HUDEP-2 (cell line): ENCODE measurements at regions not wholly inside any gene's neighbourhood (a gene's known extent, or its start where the extent isn't known, plus 50 kb on each side); places are given as distances from the start of the nearest gene placed in this dataset.
"Not testable (repeated sequence)": the region's sequence is repeated elsewhere in the genome, so short reads cannot be mapped to it uniquely, and the experiment has no call there.

Experiments used
- DNase-seq, 76 experiments: peaks; one replicate each; lab custom pipeline; 2025; ENCODE audit not compliant: unreplicated experiment in 76 of 76; lab: John Stamatoyannopoulos, UW

- DNase-seq: no peak
Measured at GRCh38 chr2:67145851-67146250, 251.3 kb upstream of the ETAA1 start.

GRCh38 chr2:67156796-67157195 is 240.3 kb upstream of the ETAA1 start:
- no peak for DNase-seq

GRCh38 chr2:67158718-67159117 is 238.4 kb upstream of the ETAA1 start:
- no peak for DNase-seq

GRCh38 chr2:67159929-67160328 is 237.2 kb upstream of the ETAA1 start:
- DNase-seq: no peak

GRCh38 chr2:67164771-67165522 is 232.2 kb upstream of the ETAA1 start:
- no peak for DNase-seq

GRCh38 chr2:67165523-67165990 is 231.6 kb upstream of the ETAA1 start:
- no peak for DNase-seq

GRCh38 chr2:67166511-67166910 is 230.6 kb upstream of the ETAA1 start:
- DNase-seq: not testable (repeated sequence)

- no peak for DNase-seq
Measured at GRCh38 chr2:67169417-67170140, 227.6 kb upstream of the ETAA1 start.

GRCh38 chr2:67179526-67179925 is 217.6 kb upstream of the ETAA1 start:
- DNase-seq: no peak

GRCh38 chr2:67180841-67181240 is 216.3 kb upstream of the ETAA1 start:
- DNase-seq: no peak

GRCh38 chr2:67182884-67183283 is 214.2 kb upstream of the ETAA1 start:
- DNase-seq: no peak

- no peak for DNase-seq
Measured at GRCh38 chr2:67186326-67186725, 210.8 kb upstream of the ETAA1 start.

GRCh38 chr2:67186871-67187270 is 210.3 kb upstream of the ETAA1 start:
- no peak for DNase-seq

GRCh38 chr2:67195327-67195726 is 201.8 kb upstream of the ETAA1 start:
- not testable (repeated sequence) for DNase-seq

GRCh38 chr2:67201521-67201920 is 195.6 kb upstream of the ETAA1 start:
- no peak for DNase-seq

- DNase-seq: no peak
Measured at GRCh38 chr2:67204349-67204748, 192.8 kb upstream of the ETAA1 start.

- no peak for DNase-seq
Measured at GRCh38 chr2:67208887-67209500, 188.1 kb upstream of the ETAA1 start.

- no peak for DNase-seq
Measured at GRCh38 chr2:67210430-67210829, 186.7 kb upstream of the ETAA1 start.

GRCh38 chr2:67212203-67212602 is 184.9 kb upstream of the ETAA1 start:
- no peak for DNase-seq

GRCh38 chr2:67213270-67213670 is 183.9 kb upstream of the ETAA1 start:
- no peak for DNase-seq

GRCh38 chr2:67213677-67214402 is 183.3 kb upstream of the ETAA1 start:
- no peak for DNase-seq
